WTC11 (cell line): ENCODE measurements at regions not wholly inside any gene's neighbourhood (a gene's known extent, or its start where the extent isn't known, plus 50 kb on each side); places are given as distances from the start of the nearest gene placed in this dataset.

Experiments
- ATAC-seq: fragments of 200-7000 bp; cut with Tn5 transposase; 2 replicates; pipeline ENCODE4 v1.10.0; 2021; ENCODE audit warnings: mild to moderate bottlenecking, moderate library complexity
- CTCF ChIA-PET: fragments of 300-600 bp; sonication (Branson Sonifier 250); formaldehyde crosslinking; loops from one replicate; lab custom pipeline; 2021; ENCODE audit warnings: antibody characterized with exemption; lab: Charles Lee
- POLR2A ChIA-PET: fragments of 350-600 bp; sonication (Branson Sonifier 250); formaldehyde crosslinking; loops from one replicate; lab custom pipeline; 2021; ENCODE audit warnings: antibody characterized with exemption; lab: Charles Lee
- DNase-seq: peaks from one replicate; pipeline ENCODE4 v3.0.0; 2021; ENCODE audit warnings: low spot score
- H3K27ac Mint-ChIP-seq: 2 replicates; pipeline ENCODE4 v1.8.0; 2021; ENCODE audit warnings: mixed read lengths
- H3K27me3 Mint-ChIP-seq: 2 replicates; pipeline ENCODE4 v1.8.0; 2021; ENCODE audit warnings: low read depth, mild to moderate bottlenecking, moderate library complexity, mixed read lengths
- H3K36me3 Mint-ChIP-seq: 2 replicates; pipeline ENCODE4 v1.8.0; 2021; ENCODE audit warnings: mixed read lengths
- H3K4me1 Mint-ChIP-seq: 2 replicates; pipeline ENCODE4 v1.8.0; 2022; ENCODE audit warnings: mixed read lengths
- H3K4me3 Mint-ChIP-seq: 2 replicates; pipeline ENCODE4 v1.8.0; 2021; ENCODE audit warnings: mild to moderate bottlenecking, moderate library complexity, mixed read lengths
- H3K9me3 Mint-ChIP-seq: 2 replicates; pipeline ENCODE4 v1.8.0; 2021; ENCODE audit warnings: mixed read lengths
- ATF3 ChIP-seq: sonication (generic); formaldehyde crosslinking; conservative IDR thresholded peaks from 2 replicates; pipeline ENCODE4 v1.8.1; 2022; ENCODE audit warnings: mild to moderate bottlenecking, missing genetic modification reagents
- CBFB ChIP-seq: sonication (generic); formaldehyde crosslinking; IDR thresholded peaks from 2 replicates; pipeline ENCODE4 v1.8.1; 2022; ENCODE audit warnings: mild to moderate bottlenecking, low read depth, missing genetic modification reagents
- CREB1 ChIP-seq: sonication (generic); formaldehyde crosslinking; IDR thresholded peaks from 2 replicates; pipeline ENCODE4 v1.8.0; 2023; ENCODE audit warnings: mild to moderate bottlenecking, missing genetic modification reagents
- ERG ChIP-seq: fragments of 250-450 bp; sonication (Bioruptor Pico); IDR thresholded peaks from 2 replicates; pipeline ENCODE4 v1.8.0; 2021; ENCODE audit warnings: mild to moderate bottlenecking
- HMGXB4 ChIP-seq: sonication (generic); formaldehyde crosslinking; IDR thresholded peaks from 2 replicates; pipeline ENCODE4 v1.8.1; 2023; ENCODE audit warnings: mild to moderate bottlenecking, moderate library complexity, missing genetic modification reagents
- JAZF1 ChIP-seq: fragments of 250-450 bp; sonication (Bioruptor Pico); IDR thresholded peaks from 2 replicates; pipeline ENCODE4 v1.9.0; 2021; ENCODE audit warnings: moderate library complexity, mild to moderate bottlenecking, inconsistent platforms
- MAX ChIP-seq: sonication (generic); formaldehyde crosslinking; IDR thresholded peaks from 2 replicates; pipeline ENCODE4 v1.8.0; 2022; ENCODE audit warnings: mild to moderate bottlenecking, missing genetic modification reagents
- NR1H2 ChIP-seq: sonication (generic); formaldehyde crosslinking; IDR thresholded peaks from 2 replicates; pipeline ENCODE4 v1.9.0; 2021; ENCODE audit warnings: mild to moderate bottlenecking, moderate library complexity, missing genetic modification reagents
- NR2C2 ChIP-seq: sonication (generic); formaldehyde crosslinking; IDR thresholded peaks from 2 replicates; pipeline ENCODE4 v1.8.0; 2022; ENCODE audit warnings: mild to moderate bottlenecking, missing genetic modification reagents
- OVOL2 ChIP-seq: fragments of 250-450 bp; sonication (Bioruptor Pico); IDR thresholded peaks from 2 replicates; pipeline ENCODE4 v1.9.0; 2021; ENCODE audit warnings: mild to moderate bottlenecking, borderline replicate concordance
- PRDM15 ChIP-seq: sonication (generic); formaldehyde crosslinking; IDR thresholded peaks from 2 replicates; pipeline ENCODE4 v1.8.0; 2022; ENCODE audit warnings: missing genetic modification reagents
- PREB ChIP-seq: sonication (generic); formaldehyde crosslinking; IDR thresholded peaks from 2 replicates; pipeline ENCODE4 v1.8.1; 2022; ENCODE audit warnings: mild to moderate bottlenecking, missing genetic modification reagents, moderate library complexity, borderline replicate concordance
- TEAD1 ChIP-seq: sonication (generic); formaldehyde crosslinking; IDR thresholded peaks from 2 replicates; pipeline ENCODE4 v1.8.0; 2022; ENCODE audit warnings: mild to moderate bottlenecking, missing genetic modification reagents
- TEAD4 ChIP-seq: sonication (generic); formaldehyde crosslinking; IDR thresholded peaks from 2 replicates; pipeline ENCODE4 v1.8.0; 2022; ENCODE audit warnings: mild to moderate bottlenecking, missing genetic modification reagents
- TP53 ChIP-seq: sonication (generic); formaldehyde crosslinking; IDR thresholded peaks from 2 replicates; pipeline ENCODE4 v1.8.1; 2023; ENCODE audit warnings: mild to moderate bottlenecking, missing genetic modification reagents
- USF1 ChIP-seq: sonication (generic); formaldehyde crosslinking; IDR thresholded peaks from 2 replicates; pipeline ENCODE4 v1.8.0; 2022; ENCODE audit warnings: mild to moderate bottlenecking, missing genetic modification reagents

GRCh38 chr2:734496-734895, 57.3 kb upstream of the TMEM18 start (continued):
- no peak for TF ChIP-seq USF1 (CRISPR knock-in tag)
- no peak for TF ChIP-seq NR1H2 (CRISPR knock-in tag)

GRCh38 chr2:733495-733894, 56.3 kb upstream of the TMEM18 start:
- POLR2A ChIA-PET = interaction anchor here (1.1 kb wide), 1 partner anchor 221 kb away, joined by 3 read pairs; no protein-coding TSS in a partner anchor
- no peak overlapping the region for H3K27ac Mint-ChIP-seq
- no peaks in the 10 kb centered on the region; the same call in 1 of the 2 replicates for H3K27me3 Mint-ChIP-seq
- TF ChIP-seq OVOL2 (CRISPR knock-in tag) = no peak
- no peak for TF ChIP-seq TEAD1 (CRISPR knock-in tag)
- TF ChIP-seq CBFB = no peak
- TF ChIP-seq ERG = no peak
- TF ChIP-seq ATF3 = no peak
- no peak for TF ChIP-seq JAZF1 (CRISPR knock-in tag)
- no peaks in the 10 kb centered on the region for H3K36me3 Mint-ChIP-seq
- ATAC-seq (no peak), DNase-seq (no peak)
- no peak overlapping the region for H3K4me3 Mint-ChIP-seq
- peaks cover 46% of the 10 kb centered on the region for H3K4me1 Mint-ChIP-seq
- CTCF ChIA-PET = interaction anchor here (1.6 kb wide), 1 partner anchor 18 kb away, joined by 7 read pairs; no protein-coding TSS in a partner anchor
- H3K9me3 Mint-ChIP-seq = no peaks in the 10 kb centered on the region

GRCh38 chr2:733001-733400, 55.8 kb upstream of the TMEM18 start:
- Mint-ChIP-seq H3K4me3 (no peak overlapping the region), H3K4me1 (peaks cover 51% of the 10 kb centered on the region), H3K27me3 (no peaks in the 10 kb centered on the region; the same call in 1 of the 2 replicates), H3K36me3 (no peaks in the 10 kb centered on the region), H3K27ac (no peak overlapping the region), H3K9me3 (no peaks in the 10 kb centered on the region)
- ChIA-PET POLR2A (no interaction called here), CTCF (interaction anchor here (1.6 kb wide), 1 partner anchor 17 kb away, joined by 7 read pairs; no protein-coding TSS in a partner anchor)
- no peak for TF ChIP-seq HMGXB4 (CRISPR knock-in tag)
- no peak for TF ChIP-seq MAX
- TF ChIP-seq NR1H2 (CRISPR knock-in tag) = no peak
- no peak for TF ChIP-seq CREB1 (CRISPR knock-in tag)
- TF ChIP-seq PRDM15 = no peak
- no peak for TF ChIP-seq PREB (CRISPR knock-in tag)
- TF ChIP-seq TP53 (CRISPR knock-in tag) = no peak
- no peak for TF ChIP-seq NR2C2 (CRISPR knock-in tag)
- TF ChIP-seq TEAD4 (CRISPR knock-in tag) = no peak
- DNase-seq (no peak), ATAC-seq (no peak)
